ENCODE measurements at regions not wholly inside any gene's neighbourhood (a gene's known extent, or its start where the extent isn't known, plus 50 kb on each side); places are given as distances from the start of the nearest gene placed in this dataset.
"Not testable (repeated sequence)": the region's sequence is repeated elsewhere in the genome, so short reads cannot be mapped to it uniquely, and the experiment has no call there.

GRCh38 chr2:242117305-242117704, 247.8 kb downstream of the RTP5 start:
- in situ Hi-C loops (cut with HindIII; ENCODE audit: low sequenced_read_pairs); H3K4me3 ChIP-seq (ENCODE audit: low read depth, low read length); DNase-seq (ENCODE audit: low read depth, low spot score): not testable (repeated sequence)

DNA sequence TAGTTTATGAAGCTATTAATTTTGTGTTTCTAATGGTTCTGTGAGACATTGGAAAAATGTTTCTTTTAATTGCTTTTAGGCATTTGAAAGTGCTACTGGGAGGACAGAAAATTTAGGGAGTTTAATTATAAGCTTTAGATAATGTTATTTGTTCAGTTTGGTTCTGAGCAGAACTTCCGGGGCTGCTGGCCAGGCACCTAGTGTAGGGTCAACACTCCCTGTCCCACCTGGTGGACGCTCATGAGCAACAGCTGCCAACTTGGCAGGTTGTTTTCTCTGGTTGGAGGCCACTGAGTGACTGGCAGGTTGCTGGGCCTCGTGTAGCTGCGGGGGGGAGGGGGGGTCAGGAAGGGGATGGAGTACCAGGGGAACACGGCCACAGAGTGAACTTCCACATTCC, 250.2 kb downstream of the RTP5 start:
- DNase-seq (ENCODE audit: low read depth, low spot score); in situ Hi-C loops (cut with HindIII; ENCODE audit: low sequenced_read_pairs); H3K4me3 ChIP-seq (ENCODE audit: low read depth, low read length): not testable (repeated sequence)

- H3K4me3 ChIP-seq (ENCODE audit: low read depth, low read length); DNase-seq (ENCODE audit: low read depth, low spot score); in situ Hi-C loops (cut with HindIII; ENCODE audit: low sequenced_read_pairs): not testable (repeated sequence)
These were observed 261.2 kb downstream of the RTP5 start for GRCh38 chr2:242130682-242131081.

- H3K4me3 ChIP-seq (ENCODE audit: low read depth, low read length); in situ Hi-C loops (cut with HindIII; ENCODE audit: low sequenced_read_pairs); DNase-seq (ENCODE audit: low read depth, low spot score): not testable (repeated sequence)
These were observed 290.4 kb downstream of the RTP5 start for GRCh38 chr2:242159921-242160320.

GRCh38 chr2:242165115-242165514, 295.6 kb downstream of the RTP5 start:
- H3K4me3 ChIP-seq (ENCODE audit: low read depth, low read length); DNase-seq (ENCODE audit: low read depth, low spot score); in situ Hi-C loops (cut with HindIII; ENCODE audit: low sequenced_read_pairs): not testable (repeated sequence)

DNA sequence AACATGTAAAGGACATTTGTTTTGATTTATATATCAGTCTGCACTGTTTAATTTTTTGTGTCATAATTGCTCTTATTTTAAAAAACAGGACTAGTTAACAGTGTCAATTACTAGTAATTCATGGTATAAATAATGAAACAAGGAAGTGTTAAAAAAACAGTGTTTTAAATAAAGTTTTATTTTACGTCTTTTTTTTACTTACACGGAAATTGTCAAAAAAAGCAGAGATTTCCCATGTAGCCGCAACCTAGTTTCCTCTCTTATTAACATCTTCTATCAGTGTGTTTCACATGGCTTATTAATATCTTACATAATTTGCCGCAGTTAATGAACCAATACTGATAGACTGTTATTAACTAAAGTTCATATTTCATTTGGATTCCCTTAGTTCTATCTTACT, 301.8 kb downstream of the RTP5 start:
- DNase-seq (ENCODE audit: low read depth, low spot score); H3K4me3 ChIP-seq (ENCODE audit: low read depth, low read length); in situ Hi-C loops (cut with HindIII; ENCODE audit: low sequenced_read_pairs): not testable (repeated sequence)
